HG03064 (cell line): ENCODE measurements at regions not wholly inside any gene's neighbourhood (a gene's known extent, or its start where the extent isn't known, plus 50 kb on each side); places are given as distances from the start of the nearest gene placed in this dataset.
"Not testable (repeated sequence)": the region's sequence is repeated elsewhere in the genome, so short reads cannot be mapped to it uniquely, and the experiment has no call there.

Experiments used
- ATAC-seq: cut with Tn5 transposase; IDR thresholded peaks from one replicate; pipeline ENCODE4 v1.9.1; 2021; ENCODE audit warnings: low read depth; ENCODE audit not compliant: unreplicated experiment

DNA sequence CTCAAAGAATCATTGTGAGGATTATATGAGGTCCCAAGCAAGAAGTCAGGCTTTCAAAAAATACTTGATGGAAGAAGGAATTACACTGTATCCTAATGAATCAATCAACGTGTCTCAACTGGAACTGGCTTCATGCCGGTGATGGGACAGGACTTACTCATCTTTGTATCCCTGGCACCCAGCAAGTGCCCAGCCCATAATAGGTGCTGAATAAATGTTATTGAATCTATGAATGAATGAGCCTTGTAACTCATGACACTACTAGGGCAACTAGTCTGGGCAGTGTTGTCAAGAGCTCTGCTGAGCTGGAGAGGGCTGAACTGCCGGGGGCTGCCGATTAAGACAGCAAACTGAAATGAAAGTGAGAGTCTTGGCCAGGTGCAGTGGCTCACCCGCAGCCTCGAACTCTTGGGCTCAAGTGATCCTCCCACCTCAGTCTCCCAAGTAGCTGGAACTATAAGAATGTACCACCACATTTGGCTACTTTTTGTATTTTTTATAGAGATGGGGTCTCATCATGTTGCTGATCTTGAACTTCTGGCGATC, 87.2 kb upstream of the KIF5B start:
- no peak for ATAC-seq

DNA sequence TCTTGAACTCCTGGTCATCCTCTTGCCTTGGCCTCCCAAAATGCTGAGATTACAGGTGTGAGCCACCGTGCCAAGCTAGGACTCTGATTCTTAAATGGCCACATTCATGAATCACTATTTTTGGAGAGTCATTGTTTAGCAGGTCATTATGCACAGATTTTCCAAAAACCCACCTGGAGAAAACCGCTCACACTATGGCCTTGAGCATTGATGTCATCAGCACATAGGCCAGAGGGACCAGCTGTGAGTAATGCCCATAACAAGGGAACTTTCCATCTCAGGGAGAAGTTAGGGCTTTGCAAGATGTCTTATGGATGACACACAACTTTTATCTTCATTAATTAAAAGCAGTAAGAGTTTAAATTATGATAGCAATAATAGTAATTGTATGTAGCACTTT, 86.4 kb upstream of the KIF5B start:
- no peak for ATAC-seq

DNA sequence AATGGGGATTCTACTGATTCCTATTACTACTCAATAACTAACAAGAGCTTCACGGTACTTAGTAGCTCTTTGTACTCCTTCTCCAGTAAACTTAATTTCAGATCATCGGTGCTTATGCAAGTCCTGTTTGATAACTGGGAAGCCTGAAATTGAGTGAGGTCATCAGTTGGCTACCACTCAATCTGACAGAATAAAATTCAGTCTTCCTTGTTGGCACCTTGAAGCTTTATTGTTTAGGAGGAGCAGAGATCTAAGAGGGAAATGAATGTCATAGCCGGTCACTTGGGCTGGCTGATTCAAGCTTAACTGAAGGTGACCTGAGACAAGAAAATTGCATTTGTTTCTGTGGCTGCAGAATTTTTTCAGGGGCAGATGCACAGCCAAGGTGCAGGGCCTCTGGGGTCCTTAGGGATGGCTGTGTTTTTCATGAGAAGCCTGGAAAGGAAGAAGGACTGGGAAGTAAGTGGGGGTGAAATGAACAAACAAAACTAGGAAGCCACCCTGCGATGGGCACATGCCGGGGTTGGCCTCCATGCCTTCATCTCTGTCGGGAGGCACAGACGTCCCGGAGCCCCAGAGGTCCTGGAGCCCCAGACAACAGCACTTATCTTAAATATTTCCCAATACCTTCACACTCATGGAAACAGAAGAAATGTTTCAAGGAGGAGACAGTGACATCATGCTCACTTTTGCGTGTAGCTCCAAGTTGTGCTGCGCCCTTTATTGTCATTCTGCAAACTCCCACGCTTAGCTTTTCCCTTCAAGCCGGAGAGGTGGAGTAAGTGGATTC, 85.0 kb upstream of the KIF5B start:
- ATAC-seq: no peak

DNA sequence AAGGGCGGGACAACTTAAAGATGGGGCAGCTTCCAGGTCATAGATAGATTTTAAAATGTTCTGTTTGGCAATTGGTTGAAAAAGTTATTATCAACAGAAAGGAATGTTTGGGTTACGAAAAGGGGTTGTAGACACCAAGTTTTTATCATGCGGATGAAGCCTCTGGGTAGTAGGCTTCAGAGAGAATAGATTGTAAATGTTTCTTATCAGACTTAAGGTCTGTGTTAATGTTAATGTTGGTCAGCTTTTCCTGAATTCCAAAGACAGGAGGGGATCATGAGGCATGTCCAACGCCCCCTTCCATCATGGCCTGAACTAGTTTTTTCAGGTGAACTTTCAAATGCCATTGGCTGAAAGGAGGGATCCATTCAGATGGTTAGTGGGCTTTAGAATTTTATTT, 84.2 kb upstream of the KIF5B start:
- no peak for ATAC-seq

DNA sequence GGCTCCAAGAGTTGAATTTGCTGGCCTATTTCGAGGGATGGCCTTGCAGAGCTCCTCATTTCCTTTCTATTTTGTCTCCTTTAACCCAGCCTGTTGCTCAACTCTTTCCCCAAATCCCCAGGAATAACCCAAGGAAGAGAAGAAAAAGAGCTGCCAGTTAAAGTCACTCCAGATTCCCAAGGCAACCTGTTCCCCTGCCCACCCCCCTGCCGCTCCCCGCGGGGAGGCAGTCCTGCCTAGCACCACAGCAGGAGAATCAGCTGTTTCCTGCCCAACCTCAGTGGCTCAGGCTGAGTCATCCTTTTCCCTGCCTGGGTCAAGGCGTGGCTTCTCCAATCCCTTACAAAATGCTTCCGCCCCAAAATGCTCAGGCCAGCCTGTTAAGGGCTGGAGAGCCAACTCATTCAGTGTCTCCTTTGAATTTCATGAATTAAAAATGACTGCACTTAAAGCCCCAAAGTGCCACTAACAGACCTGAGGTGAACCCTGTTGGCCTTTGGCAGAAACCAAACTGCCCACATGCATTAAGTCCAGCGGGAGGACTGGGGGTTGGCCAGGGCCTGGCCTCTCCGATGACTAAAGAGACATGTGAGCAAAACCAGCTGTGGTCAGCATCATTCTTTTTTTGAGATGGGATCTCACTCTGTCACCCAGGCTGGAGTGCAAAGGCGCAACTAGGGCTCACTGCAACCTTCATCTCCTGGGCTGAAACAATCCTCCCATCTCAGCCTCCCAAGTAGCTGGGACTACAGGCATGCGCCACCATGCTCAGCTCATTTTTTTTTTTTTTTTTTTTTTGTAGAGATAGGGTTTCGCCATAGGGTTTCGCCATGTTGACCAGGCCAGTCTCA, 83.2 kb upstream of the KIF5B start:
- ATAC-seq: no peak

DNA sequence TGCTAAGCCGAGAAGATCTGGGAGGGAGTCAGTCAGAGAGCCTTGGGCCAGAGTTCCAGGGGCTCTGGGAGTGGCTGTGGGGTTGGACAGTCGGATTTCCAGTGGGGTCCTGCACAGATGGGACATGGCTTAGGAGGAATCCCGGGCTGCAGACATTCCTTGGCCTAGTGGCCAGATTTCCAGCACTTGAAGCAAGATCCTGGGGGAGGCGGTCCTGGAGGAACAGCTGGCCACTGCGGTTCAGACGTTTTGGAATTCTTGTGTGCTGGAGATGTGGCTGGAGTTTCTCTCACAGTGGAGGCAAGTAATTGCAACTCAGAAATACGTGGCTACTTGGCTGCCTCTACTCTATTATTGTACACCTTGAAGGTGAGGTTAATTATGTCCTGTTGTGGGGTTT, 80.7 kb upstream of the KIF5B start:
- ATAC-seq: not testable (repeated sequence)

DNA sequence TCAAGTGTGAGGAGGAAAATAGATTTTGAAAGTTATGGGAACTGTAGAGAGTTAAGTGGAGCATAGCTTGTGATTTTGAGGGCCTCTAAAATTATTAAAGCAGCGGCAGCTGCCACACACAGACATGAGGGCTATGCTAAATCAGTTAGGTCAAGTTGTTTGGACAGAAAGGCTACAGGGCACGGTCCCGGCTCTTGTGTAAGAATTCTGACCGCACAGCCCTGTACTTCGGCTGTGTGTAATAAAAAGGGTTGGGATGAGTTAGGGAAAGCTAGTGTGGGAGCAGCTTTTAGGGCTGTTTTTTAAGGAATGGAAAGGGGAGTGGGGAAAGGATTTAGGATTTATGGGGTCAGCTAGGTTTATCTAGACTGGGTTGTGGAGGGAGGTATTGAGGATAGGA, 79.6 kb upstream of the KIF5B start:
- ATAC-seq: not testable (repeated sequence)

DNA sequence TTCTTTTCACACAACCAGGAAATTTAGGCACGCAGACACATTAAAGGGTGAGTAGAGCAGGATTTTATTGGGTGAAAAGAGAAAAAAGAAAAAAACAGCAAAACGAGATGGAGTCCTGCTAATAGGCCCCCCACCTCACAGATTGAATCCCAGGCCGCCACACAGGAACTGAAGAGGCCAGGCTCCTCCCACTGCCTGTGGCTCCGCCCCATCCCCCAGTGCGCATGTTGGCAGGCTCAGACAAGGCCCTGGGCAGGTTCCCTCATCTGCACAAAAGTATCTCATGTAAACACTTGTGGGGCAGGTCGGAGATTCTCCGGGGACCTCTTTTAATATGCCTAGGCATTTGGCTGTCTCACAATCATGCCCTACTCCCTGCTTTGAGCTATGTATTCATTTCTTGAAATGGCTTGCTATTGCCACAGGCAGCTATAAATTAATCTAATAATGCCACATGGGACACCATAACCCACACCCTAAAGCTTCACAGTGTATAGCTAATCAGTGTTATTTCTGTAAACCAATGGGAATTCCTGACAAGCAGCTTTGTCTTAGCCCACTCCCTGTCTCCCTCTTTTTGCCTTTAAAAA, 76.2 kb upstream of the KIF5B start:
- ATAC-seq: no peak

DNA sequence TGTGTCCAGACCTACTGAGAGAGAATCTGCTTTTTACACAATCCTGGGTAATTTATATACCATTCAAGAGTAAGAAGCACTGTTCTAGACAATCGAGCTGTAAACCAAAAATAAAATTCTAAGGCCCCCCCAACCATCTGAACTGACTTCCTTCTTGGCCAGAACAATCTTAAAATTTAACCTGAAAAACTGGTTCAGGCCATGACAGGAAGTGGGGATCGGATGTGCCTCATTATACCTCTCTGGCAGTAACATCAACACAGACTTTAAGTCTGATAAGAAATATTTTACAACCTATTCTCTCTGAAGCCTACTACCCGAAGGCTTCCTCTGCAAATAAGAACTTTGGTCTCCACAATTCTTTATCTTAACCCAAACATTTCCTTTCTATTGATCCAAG, 75.2 kb upstream of the KIF5B start:
- no peak for ATAC-seq

DNA sequence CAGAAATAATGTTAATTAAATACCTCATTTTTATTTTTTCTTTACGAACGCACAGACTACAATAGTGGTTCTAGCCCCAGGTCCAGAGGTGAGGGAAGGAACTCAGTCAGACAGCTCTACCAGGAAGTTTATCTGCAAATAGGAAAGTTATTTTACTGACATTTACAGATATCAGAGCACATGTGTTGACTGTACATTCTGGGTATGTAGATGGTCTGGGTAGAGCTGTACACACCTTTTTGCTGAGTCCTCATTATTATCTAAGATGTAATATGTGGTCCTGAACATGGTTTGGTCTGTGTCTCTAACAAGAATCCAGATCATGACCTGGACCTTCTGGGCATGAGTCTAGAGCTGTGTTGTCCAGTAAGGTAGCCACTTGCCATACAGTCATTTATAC, 74.6 kb upstream of the KIF5B start:
- no peak for ATAC-seq

DNA sequence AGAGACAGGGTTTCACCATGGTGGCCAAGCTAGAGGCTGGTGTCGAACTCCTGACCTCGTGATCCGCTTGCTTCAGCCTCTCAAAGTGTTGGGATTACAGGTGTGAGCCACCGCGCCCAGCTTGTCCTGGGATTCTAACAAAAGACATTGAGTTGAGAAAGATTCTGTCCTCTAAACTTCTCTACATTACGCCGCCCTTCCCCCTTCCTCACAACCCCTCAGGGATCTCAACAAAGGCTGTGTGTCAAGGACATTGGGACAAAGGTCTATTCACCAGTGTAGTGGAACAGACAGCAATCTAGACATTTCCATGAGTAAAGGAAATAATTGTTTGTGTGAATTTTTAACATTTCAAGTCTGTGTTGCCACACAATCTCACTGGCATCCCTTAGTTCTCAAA, 68.8 kb upstream of the KIF5B start:
- ATAC-seq: no peak

DNA sequence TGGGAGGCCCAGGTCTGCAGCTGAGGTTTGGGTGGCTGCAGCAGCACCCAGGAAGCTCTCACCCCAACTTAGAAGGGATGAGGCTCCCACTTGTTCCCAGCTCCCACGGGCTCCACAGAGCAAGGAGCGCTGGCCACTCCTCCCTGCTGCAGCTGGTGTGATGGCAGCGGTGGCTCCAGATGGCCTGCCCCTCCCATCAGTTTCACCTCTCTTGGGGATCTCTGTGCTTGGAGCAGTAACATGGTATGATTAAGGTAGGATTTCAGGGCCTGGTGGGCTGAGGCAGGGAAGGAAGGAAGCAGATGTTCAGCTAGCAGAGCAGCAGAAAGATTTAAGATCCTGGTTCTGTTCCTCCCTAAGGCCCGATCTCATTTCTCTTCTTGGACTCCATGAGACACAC, 66.8 kb upstream of the KIF5B start:
- no peak for ATAC-seq

DNA sequence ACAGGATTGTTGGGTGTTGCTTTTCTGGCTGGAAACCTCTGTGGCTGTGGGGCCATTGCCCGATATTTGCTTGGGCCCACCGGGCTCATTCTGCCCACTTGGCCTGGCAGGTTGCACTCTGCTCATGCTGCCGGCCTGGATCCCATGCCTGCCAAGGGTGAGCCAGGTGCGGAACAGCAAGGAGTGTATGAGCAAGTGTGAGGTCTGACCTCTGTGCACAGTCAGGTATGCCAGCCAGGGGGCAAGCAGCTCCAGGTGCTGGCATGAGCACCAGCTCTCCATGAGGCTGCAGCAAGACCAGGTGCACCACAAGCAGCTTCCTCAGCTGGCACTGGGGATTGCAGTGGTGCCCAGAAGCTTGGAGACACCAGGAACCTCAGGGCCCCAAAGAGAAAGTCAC, 65.4 kb upstream of the KIF5B start:
- no peak for ATAC-seq

DNA sequence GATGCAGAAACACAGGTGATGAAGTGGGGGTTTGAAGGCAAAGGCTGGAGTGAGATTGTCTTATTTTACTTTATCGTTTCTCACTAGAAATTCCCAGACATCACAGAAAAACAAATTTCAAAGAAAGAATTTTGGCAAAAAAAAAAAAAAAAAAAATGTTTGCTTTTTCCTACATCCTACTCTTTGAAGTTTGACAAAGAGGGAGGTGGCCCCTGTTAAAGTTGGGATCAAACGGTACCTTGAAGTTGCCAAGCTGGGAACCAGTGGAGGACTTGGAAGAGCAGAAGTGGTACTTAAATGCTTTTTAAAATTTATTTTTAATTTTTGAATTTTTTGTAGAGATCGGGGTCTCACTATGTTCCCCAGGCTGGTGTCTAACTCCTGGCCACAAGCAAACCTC, 63.9 kb upstream of the KIF5B start:
- ATAC-seq: no peak

DNA sequence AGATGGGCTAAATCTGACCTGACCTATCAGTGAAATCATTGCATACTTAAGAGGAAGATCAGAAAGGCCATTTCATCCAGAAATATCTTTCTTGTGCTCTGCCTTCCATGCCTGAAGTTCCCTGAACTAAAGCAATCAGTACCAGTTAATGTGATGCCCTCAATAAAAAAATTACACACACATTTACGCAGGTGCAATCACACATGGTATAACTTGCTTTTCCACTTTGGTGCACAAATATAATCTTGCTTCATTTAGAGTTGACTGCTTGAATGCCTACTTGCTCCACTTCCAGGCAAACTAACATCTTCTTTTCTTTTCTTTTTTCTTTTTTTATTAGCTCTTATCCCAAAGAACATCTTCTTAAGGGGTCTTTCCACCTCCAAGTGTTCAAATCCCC, 58.3 kb upstream of the KIF5B start:
- ATAC-seq: no peak

DNA sequence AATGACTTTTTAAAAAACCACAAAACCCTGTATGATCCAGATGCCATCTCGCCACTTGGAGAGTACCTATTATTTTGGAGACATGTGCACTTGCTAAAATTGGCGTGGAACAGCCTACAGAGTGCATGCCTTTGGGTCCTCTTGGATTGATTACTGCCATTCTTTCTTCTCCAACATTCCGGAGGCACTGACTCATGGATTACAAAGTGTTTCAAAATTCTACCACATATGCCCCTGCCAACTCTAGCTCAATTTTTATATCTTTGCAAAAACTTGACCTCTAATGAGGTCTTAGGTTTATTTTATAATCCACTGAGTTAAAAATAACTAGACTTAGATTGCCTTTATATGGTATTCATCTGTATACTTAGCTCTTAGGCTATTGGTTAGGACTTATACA, 55.8 kb upstream of the KIF5B start:
- no peak for ATAC-seq

DNA sequence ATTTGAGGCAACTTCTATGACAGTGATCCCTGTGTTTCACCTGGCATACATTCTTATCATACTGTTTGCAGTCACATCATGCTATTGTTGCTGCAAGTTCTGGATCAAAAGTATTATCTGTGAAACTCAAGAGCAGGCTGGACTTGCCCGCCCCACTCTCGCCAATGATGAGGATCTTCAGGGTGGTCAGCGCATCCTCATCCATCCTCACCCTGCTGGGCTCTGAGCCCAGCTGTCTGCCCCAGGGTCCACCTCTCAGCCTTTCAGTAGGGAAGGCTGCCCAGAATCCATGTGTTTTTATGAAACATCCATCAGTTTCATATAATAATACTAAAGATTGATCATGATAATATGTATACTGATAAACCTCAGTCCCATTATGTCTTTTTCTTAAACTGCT, 55.4 kb upstream of the KIF5B start:
- ATAC-seq: no peak

DNA sequence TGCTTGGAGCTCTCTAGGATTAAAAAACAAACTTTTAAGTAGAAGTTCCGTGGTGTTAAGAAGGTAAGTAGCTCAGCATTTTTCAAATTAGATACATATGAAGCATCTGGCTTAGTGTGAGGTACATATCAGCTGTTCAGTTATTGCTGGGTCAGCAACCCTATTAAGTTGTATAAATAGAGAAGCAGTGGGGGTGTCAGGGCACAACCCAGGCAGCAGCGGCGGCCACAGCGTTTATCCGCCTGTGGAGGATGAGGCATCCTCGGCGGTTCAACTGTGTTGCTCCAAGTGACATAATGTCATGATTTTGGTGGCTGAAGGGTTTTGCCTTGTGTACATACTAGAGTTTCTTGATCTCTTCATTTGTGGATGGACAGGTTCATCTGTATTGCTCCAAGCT, 54.6 kb upstream of the KIF5B start:
- no peak for ATAC-seq

DNA sequence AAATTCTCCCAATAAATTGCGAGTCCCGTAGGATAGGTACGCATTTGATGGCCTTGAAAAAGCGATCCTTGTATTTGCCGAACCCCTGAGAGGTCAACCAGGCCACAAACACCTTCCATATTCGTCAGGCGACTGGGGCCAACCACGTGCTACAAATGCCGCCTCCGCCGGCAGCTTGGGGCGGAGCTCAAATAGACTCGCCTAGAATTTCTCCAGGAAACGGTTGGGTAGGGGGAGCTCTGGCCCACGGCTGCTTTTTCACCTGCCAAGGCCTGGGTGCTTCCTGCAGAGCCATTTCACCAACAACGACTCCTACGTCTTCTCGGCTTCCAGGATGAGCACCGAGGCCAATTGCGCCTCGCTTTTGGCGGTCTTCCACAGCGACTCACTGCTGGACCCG, 53.4 kb upstream of the KIF5B start:
- ATAC-seq: no peak
